Posterior cingulate gyrus (tissue), 11 donors: ENCODE measurements at regions not wholly inside any gene's neighbourhood (a gene's known extent, or its start where the extent isn't known, plus 50 kb on each side); places are given as distances from the start of the nearest gene placed in this dataset.

Experiments
- DNase-seq, 10 donors: peaks; one replicate each; pipeline versions ENCODE4 v3.0.0 to v3.0.0-alpha.2; 2020 to 2021; ENCODE audit warnings: mixed read lengths in 3 of 10
- intact Hi-C: fragments of 100-400 bp; cut with DNase I; formaldehyde crosslinking; loops from one replicate; pipeline ENCODE4 v1.15.1; 2023

GRCh38 chr6:156396068-156396771 is 381.0 kb upstream of the ARID1B start:
- no peak for DNase-seq

GRCh38 chr6:156395276-156395675 is 381.9 kb upstream of the ARID1B start:
- DNase-seq = peak in 1 of 10 donors; percentile 8
- intact Hi-C loops = no loop called here

More at GRCh38 chr6:156396068-156396771, 381.0 kb upstream of the ARID1B start:
- intact Hi-C loops = no loop called here

GRCh38 chr6:156392648-156393047 is 384.5 kb upstream of the ARID1B start:
- intact Hi-C loops = no loop called here
- DNase-seq = no peak

GRCh38 chr6:156391977-156392376 is 385.2 kb upstream of the ARID1B start:
- intact Hi-C loops = no loop called here
- DNase-seq = no peak

- DNase-seq = peak in 4 of 10 donors; percentile 10 to 87 (median 51)
- intact Hi-C loops = no loop called here
Measured at GRCh38 chr6:156391061-156391672, 386.0 kb upstream of the ARID1B start.

- DNase-seq = no peak
- intact Hi-C loops = no loop called here
Measured at GRCh38 chr6:156390621-156391020, 386.6 kb upstream of the ARID1B start.

GRCh38 chr6:156389296-156389695 is 387.9 kb upstream of the ARID1B start:
- intact Hi-C loops = no loop called here
- DNase-seq = peak in 1 of 10 donors; percentile 50

- no peak for DNase-seq
- intact Hi-C loops = no loop called here
Measured at GRCh38 chr6:156387472-156387871, 389.7 kb upstream of the ARID1B start.

- intact Hi-C loops = no loop called here
- no peak for DNase-seq
Measured at GRCh38 chr6:156383059-156383458, 394.1 kb upstream of the ARID1B start.

- intact Hi-C loops = no loop called here
Measured at GRCh38 chr6:156379392-156380289, 397.5 kb upstream of the ARID1B start.

GRCh38 chr6:156378853-156379252 is 398.3 kb upstream of the ARID1B start:
- intact Hi-C loops = no loop called here
- no peak for DNase-seq

More at GRCh38 chr6:156379392-156380289, 397.5 kb upstream of the ARID1B start:
- no peak for DNase-seq

GRCh38 chr6:156376091-156376490 is 401.1 kb upstream of the ARID1B start:
- DNase-seq = no peak
- intact Hi-C loops = no loop called here

GRCh38 chr6:156359912-156360311 is 417.3 kb upstream of the ARID1B start:
- intact Hi-C loops = no loop called here
- DNase-seq = no peak

- intact Hi-C loops = no loop called here
- no peak for DNase-seq
Measured at GRCh38 chr6:156352861-156353260, 424.3 kb upstream of the ARID1B start.

GRCh38 chr6:156351346-156351966 is 425.7 kb upstream of the ARID1B start:
- intact Hi-C loops = no loop called here
- no peak for DNase-seq

- intact Hi-C loops = no loop called here
- no peak for DNase-seq
Measured at GRCh38 chr6:156350337-156350736, 426.8 kb upstream of the ARID1B start.

GRCh38 chr6:156348849-156349248 is 428.3 kb upstream of the ARID1B start:
- intact Hi-C loops = no loop called here
- no peak for DNase-seq

GRCh38 chr6:156348424-156348823 is 428.8 kb upstream of the ARID1B start:
- intact Hi-C loops = no loop called here

GRCh38 chr6:156347656-156348055 is 429.5 kb upstream of the ARID1B start:
- intact Hi-C loops = no loop called here
- no peak for DNase-seq

More at GRCh38 chr6:156348424-156348823, 428.8 kb upstream of the ARID1B start:
- DNase-seq = no peak

GRCh38 chr6:156347246-156347645 is 429.9 kb upstream of the ARID1B start:
- intact Hi-C loops = no loop called here
- no peak for DNase-seq

- DNase-seq = peak in 1 of 10 donors; percentile 7
- intact Hi-C loops = no loop called here
Measured at GRCh38 chr6:156345700-156346099, 431.5 kb upstream of the ARID1B start.
